ACHN (cell line): ENCODE measurements at regions not wholly inside any gene's neighbourhood (a gene's known extent, or its start where the extent isn't known, plus 50 kb on each side); places are given as distances from the start of the nearest gene placed in this dataset.

ENCODE experiments used
- DNase-seq: peaks from one replicate; pipeline ENCODE4 v3.0.0-alpha.2; 2015
- in situ Hi-C: cut with HindIII; loops from 2 replicates; pipeline ENCODE4 v1.10.0; 2017; ENCODE audit warnings: low sequenced_read_pairs, low pct_ligation_motif_present, low pct_unique_long_range_greater_than_20kb

GRCh38 chr13:22499919-22500318 lies 680.9 kb upstream of the SGCG start:
- in situ Hi-C loops: no loop called here
- DNase-seq: no peak

GRCh38 chr13:22505489-22505888 lies 675.3 kb upstream of the SGCG start:
- in situ Hi-C loops: no loop called here

GRCh38 chr13:22506096-22506691 lies 674.6 kb upstream of the SGCG start:
- in situ Hi-C loops: no loop called here
- DNase-seq: no peak

More at GRCh38 chr13:22505489-22505888, 675.3 kb upstream of the SGCG start:
- DNase-seq: no peak

- in situ Hi-C loops: no loop called here
- no peak for DNase-seq
Measured at GRCh38 chr13:22517544-22517943, 663.2 kb upstream of the SGCG start.

- no peak for DNase-seq
- in situ Hi-C loops: no loop called here
Measured at GRCh38 chr13:22536851-22537250, 643.9 kb upstream of the SGCG start.

GRCh38 chr13:22538400-22538799 lies 642.4 kb upstream of the SGCG start:
- no peak for DNase-seq
- in situ Hi-C loops: no loop called here

- DNase-seq: no peak
- in situ Hi-C loops: no loop called here
Measured at GRCh38 chr13:22549126-22549525, 631.7 kb upstream of the SGCG start.

- no peak for DNase-seq
Measured at GRCh38 chr13:22561581-22561980, 619.2 kb upstream of the SGCG start.

GRCh38 chr13:22562116-22562515 lies 618.7 kb upstream of the SGCG start:
- in situ Hi-C loops: no loop called here
- DNase-seq: no peak

More at GRCh38 chr13:22561581-22561980, 619.2 kb upstream of the SGCG start:
- in situ Hi-C loops: no loop called here

GRCh38 chr13:22563272-22563671 lies 617.5 kb upstream of the SGCG start:
- no peak for DNase-seq
- in situ Hi-C loops: no loop called here

GRCh38 chr13:22569811-22570210 lies 611.0 kb upstream of the SGCG start:
- in situ Hi-C loops: no loop called here
- no peak for DNase-seq

GRCh38 chr13:22589880-22590279 lies 590.9 kb upstream of the SGCG start:
- DNase-seq: no peak
- in situ Hi-C loops: no loop called here

- in situ Hi-C loops: no loop called here
- DNase-seq: no peak
Measured at GRCh38 chr13:22592515-22592914, 588.3 kb upstream of the SGCG start.

- DNase-seq: no peak
- in situ Hi-C loops: no loop called here
Measured at GRCh38 chr13:22594041-22594440, 586.7 kb upstream of the SGCG start.

- DNase-seq: no peak
- in situ Hi-C loops: no loop called here
Measured at GRCh38 chr13:22596171-22596863, 584.5 kb upstream of the SGCG start.

- no peak for DNase-seq
- in situ Hi-C loops: no loop called here
Measured at GRCh38 chr13:22599156-22599555, 581.6 kb upstream of the SGCG start.

- DNase-seq: no peak
- in situ Hi-C loops: no loop called here
Measured at GRCh38 chr13:22618002-22618401, 562.8 kb upstream of the SGCG start.

GRCh38 chr13:22625691-22626090 lies 555.1 kb upstream of the SGCG start:
- no peak for DNase-seq
- in situ Hi-C loops: no loop called here

- in situ Hi-C loops: no loop called here
Measured at GRCh38 chr13:22629374-22629773, 551.4 kb upstream of the SGCG start.

GRCh38 chr13:22642088-22642487 lies 538.7 kb upstream of the SGCG start:
- no peak for DNase-seq
- in situ Hi-C loops: no loop called here

More at GRCh38 chr13:22629374-22629773, 551.4 kb upstream of the SGCG start:
- DNase-seq: no peak
